Suppressor macrophage (primary cell): ENCODE measurements at regions not wholly inside any gene's neighbourhood (a gene's known extent, or its start where the extent isn't known, plus 50 kb on each side); places are given as distances from the start of the nearest gene placed in this dataset.

ENCODE experiments used
- DNase-seq, 4 experiments: peaks; one replicate each; pipeline ENCODE4 v3.0.0-alpha.2; 2020 to 2022

- DNase-seq: no peak
These were observed 169.0 kb upstream of the GPR26 start for GRCh38 chr10:123496996-123497660.

GRCh38 chr10:123500110-123500509 is 166.0 kb upstream of the GPR26 start:
- no peak for DNase-seq

DNA sequence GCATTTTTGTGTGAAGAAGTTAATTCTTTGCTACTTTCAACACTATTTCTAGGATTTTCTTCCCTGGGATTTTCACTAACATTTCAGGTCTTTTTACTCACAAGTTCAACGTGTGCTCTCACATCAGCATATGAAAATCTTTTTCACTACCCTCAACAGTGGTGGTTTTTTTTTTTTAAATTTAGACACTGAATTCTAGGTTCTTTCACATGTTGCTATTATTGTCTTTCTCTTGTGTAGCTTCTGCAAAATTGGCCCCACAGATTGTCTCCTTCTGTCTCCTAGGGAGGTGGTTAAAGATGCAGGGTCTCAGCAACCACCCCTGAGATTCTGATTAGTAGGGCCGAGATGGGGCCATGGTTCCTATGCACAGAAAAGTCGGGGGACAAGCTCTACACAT is 165.0 kb upstream of the GPR26 start:
- DNase-seq: no peak

DNA sequence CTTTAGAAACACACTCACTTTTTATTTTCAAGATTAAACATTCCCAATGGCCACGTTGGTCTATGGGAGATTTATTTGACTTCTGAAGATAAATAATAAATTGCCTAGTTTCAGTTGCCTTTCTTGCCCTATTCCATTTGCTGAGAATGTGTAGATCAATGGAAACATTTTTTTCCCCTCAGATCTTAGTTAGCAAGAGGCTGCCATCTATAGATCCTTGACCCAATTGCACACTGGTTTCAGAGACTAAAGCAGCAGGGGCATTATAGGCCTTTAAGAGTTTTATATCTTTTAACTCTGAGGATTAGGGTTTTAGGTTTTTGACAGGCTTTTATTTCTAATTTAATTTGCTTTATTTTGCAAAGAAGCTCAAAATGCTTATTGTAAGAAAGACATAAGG is 163.2 kb upstream of the GPR26 start:
- peak in 2 of 4 experiments; percentile 16 to 31 for DNase-seq

DNA sequence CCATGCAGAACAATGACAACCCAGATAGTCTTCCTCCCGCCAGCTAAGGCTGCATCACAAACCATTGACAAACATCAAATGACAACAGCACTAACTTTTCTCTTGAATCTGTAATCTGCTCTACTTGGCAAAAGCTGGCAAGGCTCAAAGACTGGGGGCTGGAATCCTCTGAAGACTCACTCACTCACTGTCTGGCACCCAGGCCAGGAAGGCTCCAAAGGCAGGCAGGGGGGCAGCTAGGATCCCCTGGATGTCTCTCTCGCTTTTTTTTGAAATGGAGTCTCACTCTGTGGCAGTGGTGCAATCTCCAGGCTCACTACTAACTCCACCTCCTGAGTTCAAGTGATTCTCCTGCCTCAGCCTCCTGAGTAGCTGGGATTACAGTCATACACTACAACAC is 159.7 kb upstream of the GPR26 start:
- DNase-seq: no peak

DNA sequence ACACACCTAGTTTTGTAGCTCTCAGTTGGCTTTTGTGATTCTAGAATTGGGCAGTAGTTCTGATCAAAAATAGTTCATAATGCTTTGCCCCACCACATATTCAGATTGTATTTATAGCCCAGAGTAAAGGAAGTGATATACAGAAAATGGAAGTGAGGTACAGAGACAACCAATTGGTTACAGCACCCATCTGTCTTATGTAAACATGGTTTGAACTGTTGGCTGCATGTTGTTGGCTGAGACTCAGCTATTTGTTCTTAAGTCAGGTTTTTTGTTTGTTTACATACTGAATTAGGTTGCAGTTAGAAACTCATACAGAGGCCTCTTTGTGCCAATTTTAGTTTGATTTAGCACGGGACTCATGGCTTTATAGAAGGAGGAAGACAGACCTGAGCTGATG is 158.9 kb upstream of the GPR26 start:
- DNase-seq: no peak

DNA sequence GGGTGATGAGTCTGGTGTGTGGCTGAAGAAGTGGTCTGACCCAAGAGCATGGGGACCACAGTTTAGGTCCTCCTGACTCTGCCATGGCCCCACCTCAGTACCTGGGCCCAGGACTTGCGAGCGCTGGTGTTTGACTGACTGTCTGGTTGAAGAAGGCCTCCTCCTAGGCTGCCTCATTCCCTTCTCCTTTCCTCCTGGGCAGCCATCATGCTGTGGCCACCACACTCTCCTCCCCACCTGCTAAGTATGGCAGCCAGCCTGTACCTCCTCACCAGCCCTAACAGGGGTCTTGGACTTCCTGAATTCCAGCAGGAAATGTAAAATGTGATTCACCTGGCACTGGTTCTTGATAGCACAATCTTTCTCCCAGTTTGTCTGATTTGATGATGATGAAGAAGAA is 156.8 kb upstream of the GPR26 start:
- no peak for DNase-seq

DNA sequence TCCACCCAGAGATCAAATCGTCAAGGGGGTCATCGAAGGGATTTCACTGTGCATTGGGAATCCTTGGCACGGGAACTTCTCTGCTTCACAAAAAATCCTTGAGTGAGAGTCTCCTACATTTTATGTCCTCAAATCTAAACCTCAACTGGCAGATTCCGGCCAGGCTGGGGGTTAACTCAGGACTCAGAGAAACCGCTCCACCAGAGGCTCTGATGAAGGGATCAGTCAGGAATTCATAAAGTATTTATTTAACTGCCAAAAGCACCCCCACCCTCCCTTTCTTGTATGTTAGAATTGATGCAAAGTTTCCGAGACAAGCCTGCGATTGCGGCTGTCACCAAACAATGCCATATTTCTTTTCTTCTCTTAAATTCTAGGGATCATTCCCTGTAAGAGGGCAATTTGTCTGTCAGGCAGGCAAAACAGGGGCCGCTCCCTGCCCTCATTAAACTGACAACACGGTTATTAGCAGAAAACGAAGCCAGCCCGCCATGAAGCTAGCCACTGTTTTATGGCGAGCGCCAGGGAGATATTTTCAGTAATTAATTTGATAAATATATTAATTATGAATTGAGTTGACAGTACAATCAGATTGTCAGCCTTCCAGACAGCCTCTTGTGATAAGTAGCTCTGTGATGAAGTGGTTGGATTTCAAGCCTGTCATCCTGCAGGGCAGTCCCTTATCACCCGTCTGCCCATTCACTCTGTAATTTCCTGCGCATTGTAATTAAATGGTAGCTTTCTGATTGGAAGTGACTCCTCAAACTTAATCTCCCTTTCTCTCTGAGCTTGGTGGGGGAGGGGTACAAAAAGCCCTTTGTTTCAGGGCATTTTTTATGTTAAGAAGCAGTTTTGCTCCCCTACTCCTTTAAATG is 153.0 kb upstream of the GPR26 start:
- DNase-seq: no peak

GRCh38 chr10:123513870-123514269 is 152.3 kb upstream of the GPR26 start:
- DNase-seq: no peak

GRCh38 chr10:123514996-123515395 is 151.2 kb upstream of the GPR26 start:
- no peak for DNase-seq

DNA sequence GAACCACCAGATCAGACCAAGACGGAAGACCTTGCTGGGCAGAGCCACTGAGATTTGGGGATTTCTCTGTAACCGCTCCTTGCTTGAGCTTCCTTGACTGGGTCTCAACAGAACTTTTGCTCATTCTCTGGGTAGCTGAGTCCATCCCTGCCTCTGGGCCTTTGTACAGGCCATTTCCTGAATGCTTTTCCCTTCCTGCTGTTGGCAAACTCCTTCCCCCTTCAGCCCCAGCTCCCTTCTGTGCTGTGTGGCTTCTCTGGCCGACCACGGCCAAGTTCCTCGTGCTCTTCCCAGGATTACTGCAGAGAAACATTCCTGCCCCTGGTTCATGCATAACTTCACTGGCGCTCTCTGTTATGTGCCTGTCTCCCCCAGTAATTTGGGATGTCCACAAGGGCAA is 150.5 kb upstream of the GPR26 start:
- DNase-seq: no peak

GRCh38 chr10:123516291-123516690 is 149.9 kb upstream of the GPR26 start:
- no peak for DNase-seq

- DNase-seq: no peak
These were observed 148.7 kb upstream of the GPR26 start for GRCh38 chr10:123517426-123517825.

DNA sequence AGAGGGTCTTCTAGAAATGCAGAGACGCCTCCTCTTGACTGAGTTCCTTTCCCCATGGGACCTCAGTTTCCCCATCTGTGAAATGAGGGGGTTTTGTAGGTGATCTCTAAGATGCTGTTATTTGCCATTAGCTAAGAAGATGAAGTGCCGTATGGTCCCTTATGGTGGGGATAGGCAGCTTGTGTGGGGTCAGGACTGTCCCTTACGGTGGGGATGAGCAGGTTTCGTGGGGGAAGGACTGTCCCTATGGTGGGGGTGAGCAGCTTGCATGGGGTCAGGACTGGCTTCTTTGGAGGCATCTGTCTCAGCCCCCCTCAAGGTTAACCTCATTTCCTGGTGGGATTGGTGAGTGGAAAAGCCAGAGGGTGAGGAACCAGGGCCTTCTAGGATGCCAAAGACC is 148.3 kb upstream of the GPR26 start:
- no peak for DNase-seq

GRCh38 chr10:123518765-123519164 is 147.4 kb upstream of the GPR26 start:
- no peak for DNase-seq

DNA sequence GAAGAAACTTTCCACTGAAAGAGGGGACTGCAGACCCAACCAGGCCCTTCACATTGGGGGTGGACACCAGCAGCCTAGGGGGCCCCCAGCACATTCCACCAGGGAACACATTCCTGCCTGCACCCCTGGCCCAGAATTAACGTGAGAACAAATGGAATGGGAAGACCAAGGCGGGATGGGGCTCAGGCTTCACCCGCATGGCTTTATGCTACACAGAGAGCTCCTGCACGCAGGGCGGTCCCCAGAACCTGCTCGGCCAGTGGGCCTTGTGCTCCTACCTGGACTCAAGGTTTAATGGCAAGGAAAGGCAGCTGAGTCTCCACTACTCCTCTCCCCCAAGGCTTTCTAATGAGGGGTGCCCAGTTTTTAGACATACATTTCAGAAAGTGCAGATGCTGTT is 146.3 kb upstream of the GPR26 start:
- DNase-seq: no peak

GRCh38 chr10:123521076-123521475 is 145.1 kb upstream of the GPR26 start:
- no peak for DNase-seq

DNA sequence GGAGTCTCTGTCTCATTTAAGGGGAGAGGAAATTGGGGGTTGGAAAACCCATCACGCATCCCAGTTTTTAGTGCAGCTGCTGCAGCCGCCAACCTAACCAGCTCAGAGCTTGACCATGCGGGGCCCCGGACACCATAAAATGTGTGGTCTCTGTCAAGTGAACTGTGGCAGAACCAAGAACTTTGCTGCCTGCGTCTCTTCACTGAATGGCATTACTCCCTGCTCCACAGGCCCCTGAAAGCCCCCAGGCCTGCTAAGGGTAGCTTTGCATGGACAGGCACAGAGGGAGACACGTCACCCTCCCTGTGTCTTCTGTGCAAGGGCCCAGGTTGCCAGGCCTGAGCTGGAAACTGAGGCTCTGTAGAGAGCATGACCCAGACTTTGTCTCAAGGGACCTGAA is 144.6 kb upstream of the GPR26 start:
- no peak for DNase-seq

DNA sequence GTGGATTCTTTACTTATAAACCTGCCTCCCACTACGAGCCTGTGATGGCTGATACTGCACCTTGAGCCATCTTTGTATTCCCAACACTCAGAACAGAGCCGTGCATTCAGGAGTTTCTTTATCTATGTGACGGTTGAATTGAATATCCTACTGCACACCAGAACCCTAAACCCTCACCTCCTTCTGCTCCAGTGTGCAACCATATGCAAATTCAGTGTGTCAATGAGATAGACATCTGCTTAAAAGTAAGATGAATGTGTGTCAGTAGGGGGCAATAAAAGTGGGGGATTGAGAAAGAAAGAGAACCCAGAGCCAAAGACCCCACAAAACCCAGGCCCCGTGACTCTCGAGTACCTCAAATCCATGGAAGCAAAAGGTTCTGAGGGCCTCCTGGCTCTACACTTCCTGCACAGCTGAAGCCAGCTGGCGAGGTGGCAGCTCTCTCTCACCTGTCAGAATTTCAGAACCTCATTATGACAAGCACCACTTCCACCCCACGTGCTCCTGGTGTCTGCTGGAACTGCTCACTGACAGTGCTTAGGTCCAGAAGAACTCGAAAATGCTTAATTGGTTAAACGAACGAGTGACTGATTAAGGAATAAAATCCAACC is 143.3 kb upstream of the GPR26 start:
- DNase-seq: no peak

DNA sequence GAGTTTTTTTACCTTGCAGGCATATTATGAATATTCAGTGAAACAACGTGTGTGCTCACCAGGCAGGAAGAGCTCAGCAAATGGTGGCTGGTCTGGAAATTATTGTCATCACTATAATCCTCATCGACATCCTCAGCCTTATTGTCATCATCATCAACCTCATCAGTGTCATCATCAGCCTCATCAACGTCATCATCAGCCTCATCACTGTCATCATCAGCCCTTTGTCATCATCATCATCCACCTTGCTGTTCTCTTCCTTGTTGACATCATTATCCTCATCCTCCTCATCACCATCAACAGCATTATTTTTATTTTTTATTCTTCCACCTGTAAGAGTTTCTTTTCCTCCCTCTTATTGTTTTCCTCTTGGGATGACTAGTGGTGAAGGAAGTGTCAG is 142.3 kb upstream of the GPR26 start:
- DNase-seq: no peak

DNA sequence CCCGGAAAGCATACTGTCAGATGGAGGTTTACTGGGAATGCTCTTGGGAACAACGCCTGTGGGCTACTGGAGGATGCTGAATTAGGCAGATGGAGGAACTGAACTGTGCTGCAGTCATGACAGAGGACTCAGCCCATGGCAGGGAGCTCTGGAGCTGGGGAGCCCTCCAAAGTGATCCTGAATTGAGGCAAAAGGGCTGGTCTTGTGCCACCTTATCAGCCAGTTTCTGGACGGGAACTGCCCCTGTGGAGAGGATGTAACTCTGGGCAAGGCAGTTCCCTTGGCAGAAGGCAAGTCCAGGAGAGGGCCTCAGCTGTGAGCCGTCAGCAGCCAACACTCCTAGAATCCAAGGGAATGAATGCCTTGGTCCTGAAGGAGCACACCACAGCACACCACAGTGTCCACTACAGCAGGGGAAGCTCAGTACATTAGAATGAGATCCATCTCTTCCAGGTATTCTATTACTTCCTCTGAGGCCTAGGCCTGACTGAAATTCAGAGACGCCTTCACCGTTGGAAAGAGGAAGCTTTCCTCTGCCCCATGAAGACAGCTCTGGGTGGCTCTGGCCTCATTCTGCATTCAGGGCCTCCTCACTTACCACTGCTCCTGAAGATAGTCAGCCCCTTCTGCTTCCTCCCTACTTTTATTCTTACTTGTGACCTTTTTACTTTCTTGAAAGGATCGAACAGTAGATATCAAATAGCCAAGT is 139.6 kb upstream of the GPR26 start:
- peak; percentile 11 to 55 (median 52) for DNase-seq

- peak; percentile 26 to 64 (median 54) for DNase-seq
These were observed 139.0 kb upstream of the GPR26 start for GRCh38 chr10:123527151-123527550.

- no peak for DNase-seq
These were observed 136.9 kb upstream of the GPR26 start for GRCh38 chr10:123529146-123529760.
